GM23248 (cell line): ENCODE measurements at regions not wholly inside any gene's neighbourhood (a gene's known extent, or its start where the extent isn't known, plus 50 kb on each side); places are given as distances from the start of the nearest gene placed in this dataset.

Experiments used
- DNase-seq: peaks from one replicate; pipeline ENCODE4 v3.0.0-alpha.2; 2015
- H2AFZ ChIP-seq: fragments of 200-600 bp; sonication (generic); 2 replicates; pipeline ENCODE4 v1.6.1; 2016; ENCODE audit warnings: antibody characterized with exemption
- H3F3A ChIP-seq: fragments of 200-600 bp; sonication (generic); 2 replicates; pipeline ENCODE4 v1.6.1; 2016; ENCODE audit warnings: mild to moderate bottlenecking, antibody characterized with exemption, mixed run types; ENCODE audit not compliant: insufficient read depth
- H3K27ac ChIP-seq: fragments of 200-600 bp; sonication (generic); 2 replicates; pipeline ENCODE4 v1.5.1; 2016; ENCODE audit warnings: mild to moderate bottlenecking
- H3K27me3 ChIP-seq: fragments of 200-600 bp; sonication (generic); replicated peaks from 2 replicates; pipeline ENCODE4 v1.6.1; 2016; ENCODE audit warnings: mild to moderate bottlenecking; ENCODE audit not compliant: insufficient read depth
- H3K36me3 ChIP-seq: fragments of 200-600 bp; sonication (generic); 2 replicates; pipeline ENCODE4 v1.6.1; 2016; ENCODE audit warnings: low read depth, mild to moderate bottlenecking
- H3K4me1 ChIP-seq: fragments of 200-600 bp; sonication (generic); 2 replicates; pipeline ENCODE4 v1.6.1; 2016; ENCODE audit warnings: mild to moderate bottlenecking; ENCODE audit not compliant: insufficient read depth
- H3K4me2 ChIP-seq: fragments of 200-600 bp; sonication (generic); one replicate; pipeline ENCODE4 v1.6.1; 2016; ENCODE audit warnings: mild to moderate bottlenecking; ENCODE audit not compliant: unreplicated experiment
- H3K4me3 ChIP-seq: fragments of 200-600 bp; sonication (generic); 2 replicates; pipeline ENCODE4 v1.5.1; 2016; ENCODE audit warnings: mild to moderate bottlenecking
- H3K79me2 ChIP-seq: fragments of 200-600 bp; sonication (generic); 2 replicates; pipeline ENCODE4 v1.6.1; 2016; ENCODE audit warnings: mild to moderate bottlenecking; ENCODE audit not compliant: insufficient read depth
- H3K9ac ChIP-seq: fragments of 200-600 bp; sonication (generic); 2 replicates; pipeline ENCODE4 v1.6.1; 2016; ENCODE audit warnings: mild to moderate bottlenecking
- H3K9me2 ChIP-seq: fragments of 200-600 bp; sonication (generic); 2 replicates; pipeline ENCODE4 v1.6.1; 2016; ENCODE audit warnings: mixed run types, mild to moderate bottlenecking, moderate library complexity; ENCODE audit not compliant: insufficient read depth
- H3K9me3 ChIP-seq: fragments of 200-600 bp; sonication (generic); one replicate; pipeline ENCODE4 v1.6.1; 2017; ENCODE audit warnings: low read depth
- H4K20me1 ChIP-seq: fragments of 200-600 bp; sonication (generic); 2 replicates; pipeline ENCODE4 v1.6.0; 2016; ENCODE audit not compliant: insufficient read depth
- EZH2 ChIP-seq: fragments of 200-600 bp; sonication (generic); IDR thresholded peaks from 2 replicates; pipeline ENCODE4 v1.6.1; 2018; ENCODE audit warnings: antibody characterized with exemption, mild to moderate bottlenecking; ENCODE audit not compliant: insufficient read depth, poor library complexity, severe bottlenecking
- EZH2phosphoT487 ChIP-seq: fragments of 200-600 bp; sonication (generic); IDR thresholded peaks from 2 replicates; pipeline ENCODE4 v1.6.1; 2018; ENCODE audit warnings: antibody characterized with exemption, moderate library complexity, mild to moderate bottlenecking, low read depth; ENCODE audit not compliant: insufficient read depth
- WGBS, 2 experiments: methylation state at CpG; one replicate each; pipeline ENCODE4 v1.1.6; 2015 to 2017; ENCODE audit warnings: low lambda C conversion rate in 2 of 2, low coverage in 1 of 2; ENCODE audit errors: missing lambda C conversion rate in 2 of 2; 5-methylcytosine and 5-hydroxymethylcytosine counted together
- in situ Hi-C: fragments of 300-500 bp; cut with MboI; formaldehyde crosslinking; loops from 2 replicates; pipeline ENCODE4 v1.15.0; 2020

DNA sequence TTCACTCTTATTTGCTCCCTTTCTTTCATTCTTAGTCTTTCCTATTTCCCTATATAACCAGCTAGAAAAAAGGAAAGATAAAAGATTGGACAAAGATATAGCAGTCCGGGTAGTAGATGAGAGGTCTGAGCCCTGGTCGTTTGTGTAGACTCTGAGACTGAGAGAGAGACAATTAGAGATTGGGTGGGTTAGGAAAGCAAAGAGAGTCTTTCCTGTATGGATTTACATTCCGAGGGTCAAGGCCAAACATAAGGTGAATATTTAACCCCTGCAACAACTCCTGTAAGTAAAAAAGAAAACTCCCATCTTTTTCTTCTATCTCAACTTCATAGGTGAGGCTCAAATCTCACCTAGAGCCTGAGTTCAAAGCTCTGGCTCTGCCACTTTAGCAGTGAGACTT is 218.0 kb upstream of the FGGY start:
- Histone ChIP-seq H3F3A (peaks cover 20% of the 10 kb centered on the region; the same call in 1 of the 2 replicates), H3K4me2 (no peak overlapping the region), H2AFZ (no peak overlapping the region), H3K27ac (no peak overlapping the region), H3K36me3 (no peaks in the 10 kb centered on the region), H3K4me1 (peaks cover 32% of the 10 kb centered on the region), H3K9me2 (no peaks in the 10 kb centered on the region), H3K79me2 (no peaks in the 10 kb centered on the region), H3K9ac (no peak overlapping the region), H3K4me3 (no peak overlapping the region), H3K27me3 (no peaks in the 10 kb centered on the region), H4K20me1 (no peaks in the 10 kb centered on the region), H3K9me3 (no peaks in the 10 kb centered on the region)
- 72 to 81% methylated on average over 3 of the region's 3 CpGs for WGBS, 2 experiments
- in situ Hi-C loops, result no loop called here
- TF ChIP-seq EZH2 (no peak), EZH2phosphoT487 (no peak)
- no peak for DNase-seq

DNA sequence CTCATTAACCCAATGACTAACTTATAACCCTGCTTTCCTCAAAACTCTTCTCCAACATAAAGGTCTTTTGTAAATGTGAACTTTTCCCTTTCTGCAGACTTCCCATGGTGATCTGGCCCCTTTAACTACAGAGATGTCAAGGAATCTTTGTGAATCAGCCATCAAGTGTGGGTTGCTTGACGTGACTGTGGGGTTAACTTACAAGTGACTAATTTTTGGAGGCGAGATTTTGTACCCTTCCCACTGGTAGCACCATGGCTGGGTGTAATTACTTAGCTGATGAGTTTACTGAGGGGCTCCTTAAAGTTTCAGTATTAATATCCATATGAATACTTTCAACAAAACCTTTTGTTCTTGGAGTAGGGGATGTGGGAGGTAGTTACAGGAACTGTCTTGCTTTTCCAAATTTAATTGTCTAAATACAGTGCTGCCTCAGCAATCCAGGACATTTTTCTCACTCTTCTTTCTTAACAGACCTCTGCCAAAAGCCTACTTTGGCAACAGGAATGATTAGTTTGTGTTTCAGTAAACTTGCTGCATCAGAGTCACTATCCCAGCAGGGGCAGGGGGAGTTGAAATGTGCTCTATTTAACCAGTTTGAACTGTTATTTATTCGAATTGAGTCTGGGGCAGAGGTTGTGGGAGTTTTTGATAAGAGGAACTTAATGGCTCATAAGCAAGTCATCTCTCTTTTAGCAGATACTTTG is 217.3 kb upstream of the FGGY start:
- Histone ChIP-seq H3K27ac (peak overlapping the region; percentile 1; the same call in 1 of the 2 replicates), H3K9ac (no peak overlapping the region), H3K4me2 (peak overlapping the region; percentile 44), H3K9me2 (no peaks in the 10 kb centered on the region), H4K20me1 (no peaks in the 10 kb centered on the region), H3K9me3 (no peaks in the 10 kb centered on the region), H3K79me2 (no peaks in the 10 kb centered on the region), H3K27me3 (no peaks in the 10 kb centered on the region), H3K4me1 (peaks cover 32% of the 10 kb centered on the region), H3K4me3 (no peak overlapping the region), H3F3A (peaks cover 20% of the 10 kb centered on the region; the same call in 1 of the 2 replicates), H2AFZ (peak overlapping the region; percentile 8; the same call in 1 of the 2 replicates), H3K36me3 (no peaks in the 10 kb centered on the region)
- in situ Hi-C loops, result no loop called here
- TF ChIP-seq EZH2 (no peak), EZH2phosphoT487 (no peak)
- DNase-seq, result peak; percentile 53
- WGBS, 2 experiments, result 23 to 26% methylated on average over 3 of the region's 3 CpGs

DNA sequence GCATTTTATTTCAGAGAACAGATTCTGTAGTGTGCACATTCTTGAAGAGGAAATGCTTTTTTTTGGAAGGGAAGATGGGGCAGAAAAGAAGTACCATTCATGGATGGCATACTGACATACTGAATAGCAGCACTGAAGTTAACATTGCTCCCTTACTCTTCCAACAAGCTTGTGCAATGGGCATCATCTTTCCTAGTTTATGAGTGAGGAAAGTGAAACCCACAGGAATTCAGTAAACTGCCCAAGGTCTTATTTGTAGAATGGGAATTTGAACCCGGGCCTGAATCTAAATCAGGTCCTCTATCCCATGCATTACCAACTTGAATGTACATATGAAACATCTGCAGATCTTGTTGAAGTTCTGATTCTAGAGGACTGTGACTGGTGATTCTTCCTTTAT is 215.7 kb upstream of the FGGY start:
- Histone ChIP-seq H3F3A (peaks cover 20% of the 10 kb centered on the region; the same call in 1 of the 2 replicates), H2AFZ (no peak overlapping the region), H3K79me2 (no peaks in the 10 kb centered on the region), H3K4me2 (no peak overlapping the region), H3K36me3 (no peaks in the 10 kb centered on the region), H3K27me3 (no peaks in the 10 kb centered on the region), H3K9me3 (no peaks in the 10 kb centered on the region), H3K9me2 (no peaks in the 10 kb centered on the region), H4K20me1 (no peaks in the 10 kb centered on the region), H3K4me3 (no peak overlapping the region), H3K27ac (no peak overlapping the region), H3K9ac (no peak overlapping the region), H3K4me1 (peaks cover 32% of the 10 kb centered on the region)
- WGBS, 2 experiments, result 100% methylated on average over 1 of the region's 1 CpG
- in situ Hi-C loops, result no loop called here
- DNase-seq, result no peak
- TF ChIP-seq EZH2 (no peak), EZH2phosphoT487 (no peak)

DNA sequence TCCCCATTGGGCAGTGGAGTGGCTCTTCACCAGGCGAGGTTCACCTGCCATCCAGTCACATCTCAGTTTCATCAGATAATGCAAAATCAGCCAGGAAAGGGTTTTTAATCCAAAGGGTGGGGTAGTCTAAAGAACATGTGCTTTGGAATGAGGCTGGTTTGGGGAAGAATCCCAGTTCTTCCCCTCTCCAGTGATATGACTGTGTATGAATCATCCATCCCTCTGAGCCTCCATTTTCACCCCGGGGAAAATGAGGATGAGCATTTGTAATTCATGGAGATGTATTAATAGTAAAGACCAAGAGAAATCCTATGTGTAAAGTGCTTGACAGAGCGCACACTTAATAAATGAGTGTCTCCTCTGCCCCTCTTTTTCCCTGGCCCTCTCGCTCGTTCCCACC is 215.1 kb upstream of the FGGY start:
- no peak overlapping the region for H3K9ac ChIP-seq
- TF ChIP-seq EZH2phosphoT487, result no peak
- TF ChIP-seq EZH2, result no peak
- no peaks in the 10 kb centered on the region for H3K36me3 ChIP-seq
- WGBS, 2 experiments, result 58 to 65% methylated on average over 5 of the region's 5 CpGs
- H3K27me3 ChIP-seq, result no peaks in the 10 kb centered on the region
- H4K20me1 ChIP-seq, result no peaks in the 10 kb centered on the region
- no peak overlapping the region for H3K4me2 ChIP-seq
- no peaks in the 10 kb centered on the region for H3K9me2 ChIP-seq
- peaks cover 32% of the 10 kb centered on the region for H3K4me1 ChIP-seq
- H2AFZ ChIP-seq, result peak overlapping the region; percentile 70
- H3K27ac ChIP-seq, result no peak overlapping the region
- peak; percentile 45 for DNase-seq
- H3F3A ChIP-seq, result peaks cover 20% of the 10 kb centered on the region; the same call in 1 of the 2 replicates
- H3K4me3 ChIP-seq, result no peak overlapping the region
- no peaks in the 10 kb centered on the region for H3K9me3 ChIP-seq
- in situ Hi-C loops, result no loop called here
- no peaks in the 10 kb centered on the region for H3K79me2 ChIP-seq
